Ishikawa (cell line): ENCODE measurements at regions not wholly inside any gene's neighbourhood (a gene's known extent, or its start where the extent isn't known, plus 50 kb on each side); places are given as distances from the start of the nearest gene placed in this dataset.

Experiments used
- CEBPB ChIP-seq: IDR thresholded peaks from 2 replicates; pipeline ENCODE4 v1.6.1; 2012
- CREB1 ChIP-seq: IDR thresholded peaks from 2 replicates; pipeline ENCODE4 v1.6.1; 2012; ENCODE audit warnings: low read depth
- EGR1 ChIP-seq: IDR thresholded peaks from 2 replicates; pipeline ENCODE4 v1.6.1; 2012
- EP300 ChIP-seq: IDR thresholded peaks from 2 replicates; pipeline ENCODE4 v1.6.1; 2012; ENCODE audit warnings: borderline replicate concordance
- FOXM1 ChIP-seq: IDR thresholded peaks from 2 replicates; pipeline ENCODE4 v1.6.1; 2012; ENCODE audit warnings: low read depth, borderline replicate concordance
- NFIC ChIP-seq: IDR thresholded peaks from 2 replicates; pipeline ENCODE4 v1.6.1; 2012
- RAD21 ChIP-seq: IDR thresholded peaks from 2 replicates; pipeline ENCODE4 v1.6.1; 2012; ENCODE audit warnings: low read depth
- TAF1 ChIP-seq: IDR thresholded peaks from 2 replicates; pipeline ENCODE4 v1.6.1; 2012; ENCODE audit warnings: low read depth, mild to moderate bottlenecking
- TCF12 ChIP-seq: IDR thresholded peaks from 2 replicates; pipeline ENCODE4 v1.6.1; 2012; ENCODE audit warnings: low read depth
- TEAD4 ChIP-seq: IDR thresholded peaks from 2 replicates; pipeline ENCODE4 v1.6.1; 2012
- YY1 ChIP-seq: IDR thresholded peaks from 2 replicates; pipeline ENCODE4 v1.6.1; 2012; ENCODE audit warnings: low read depth
- TF ChIP-seq, protein P1 (sequence below): IDR thresholded peaks from 2 replicates; pipeline ENCODE4 v1.6.1; 2012
- TF ChIP-seq, protein P2 (sequence below): IDR thresholded peaks from 2 replicates; pipeline ENCODE4 v1.6.1; 2012; ENCODE audit warnings: low read depth, mild to moderate bottlenecking
- TF ChIP-seq, protein P3 (sequence below): IDR thresholded peaks from 2 replicates; pipeline ENCODE4 v1.6.1; 2012

DNA sequence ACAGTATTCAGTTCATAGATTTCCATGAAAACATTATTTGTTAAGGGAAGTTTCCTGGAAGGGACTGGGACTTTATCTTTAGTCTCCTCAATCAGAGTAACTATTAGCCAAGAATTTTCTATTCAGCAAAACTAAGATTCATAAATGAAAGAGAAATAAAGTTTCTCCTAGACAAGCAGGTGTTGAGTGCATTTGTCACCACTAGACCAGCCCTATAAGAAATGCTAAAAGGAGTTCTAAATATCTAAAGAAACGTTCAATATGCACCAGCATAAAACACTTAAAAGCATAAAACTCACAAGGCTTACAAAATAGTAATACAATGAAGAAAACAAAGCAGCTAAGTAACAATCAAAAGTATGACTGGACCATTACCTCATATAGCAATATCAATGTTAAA, 423.0 kb downstream of the TECRL start:
- TF ChIP-seq EP300: no peak
- TF ChIP-seq YY1: no peak
- no peak for TF ChIP-seq FOXM1
- TF ChIP-seq, protein P1, sequence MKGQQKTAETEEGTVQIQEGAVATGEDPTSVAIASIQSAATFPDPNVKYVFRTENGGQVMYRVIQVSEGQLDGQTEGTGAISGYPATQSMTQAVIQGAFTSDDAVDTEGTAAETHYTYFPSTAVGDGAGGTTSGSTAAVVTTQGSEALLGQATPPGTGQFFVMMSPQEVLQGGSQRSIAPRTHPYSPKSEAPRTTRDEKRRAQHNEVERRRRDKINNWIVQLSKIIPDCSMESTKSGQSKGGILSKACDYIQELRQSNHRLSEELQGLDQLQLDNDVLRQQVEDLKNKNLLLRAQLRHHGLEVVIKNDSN: no peak
- no peak for TF ChIP-seq RAD21
- TF ChIP-seq, protein P2, sequence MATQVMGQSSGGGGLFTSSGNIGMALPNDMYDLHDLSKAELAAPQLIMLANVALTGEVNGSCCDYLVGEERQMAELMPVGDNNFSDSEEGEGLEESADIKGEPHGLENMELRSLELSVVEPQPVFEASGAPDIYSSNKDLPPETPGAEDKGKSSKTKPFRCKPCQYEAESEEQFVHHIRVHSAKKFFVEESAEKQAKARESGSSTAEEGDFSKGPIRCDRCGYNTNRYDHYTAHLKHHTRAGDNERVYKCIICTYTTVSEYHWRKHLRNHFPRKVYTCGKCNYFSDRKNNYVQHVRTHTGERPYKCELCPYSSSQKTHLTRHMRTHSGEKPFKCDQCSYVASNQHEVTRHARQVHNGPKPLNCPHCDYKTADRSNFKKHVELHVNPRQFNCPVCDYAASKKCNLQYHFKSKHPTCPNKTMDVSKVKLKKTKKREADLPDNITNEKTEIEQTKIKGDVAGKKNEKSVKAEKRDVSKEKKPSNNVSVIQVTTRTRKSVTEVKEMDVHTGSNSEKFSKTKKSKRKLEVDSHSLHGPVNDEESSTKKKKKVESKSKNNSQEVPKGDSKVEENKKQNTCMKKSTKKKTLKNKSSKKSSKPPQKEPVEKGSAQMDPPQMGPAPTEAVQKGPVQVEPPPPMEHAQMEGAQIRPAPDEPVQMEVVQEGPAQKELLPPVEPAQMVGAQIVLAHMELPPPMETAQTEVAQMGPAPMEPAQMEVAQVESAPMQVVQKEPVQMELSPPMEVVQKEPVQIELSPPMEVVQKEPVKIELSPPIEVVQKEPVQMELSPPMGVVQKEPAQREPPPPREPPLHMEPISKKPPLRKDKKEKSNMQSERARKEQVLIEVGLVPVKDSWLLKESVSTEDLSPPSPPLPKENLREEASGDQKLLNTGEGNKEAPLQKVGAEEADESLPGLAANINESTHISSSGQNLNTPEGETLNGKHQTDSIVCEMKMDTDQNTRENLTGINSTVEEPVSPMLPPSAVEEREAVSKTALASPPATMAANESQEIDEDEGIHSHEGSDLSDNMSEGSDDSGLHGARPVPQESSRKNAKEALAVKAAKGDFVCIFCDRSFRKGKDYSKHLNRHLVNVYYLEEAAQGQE: no peak
- no peak for TF ChIP-seq EGR1
- TF ChIP-seq, protein P3, sequence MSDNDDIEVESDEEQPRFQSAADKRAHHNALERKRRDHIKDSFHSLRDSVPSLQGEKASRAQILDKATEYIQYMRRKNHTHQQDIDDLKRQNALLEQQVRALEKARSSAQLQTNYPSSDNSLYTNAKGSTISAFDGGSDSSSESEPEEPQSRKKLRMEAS: no peak
- TF ChIP-seq TAF1: no peak
- TF ChIP-seq CREB1: no peak
- no peak for TF ChIP-seq CEBPB
- no peak for TF ChIP-seq TEAD4
- TF ChIP-seq TCF12: no peak
- no peak for TF ChIP-seq NFIC
